PC-9 (cell line): ENCODE measurements at regions not wholly inside any gene's neighbourhood (a gene's known extent, or its start where the extent isn't known, plus 50 kb on each side); places are given as distances from the start of the nearest gene placed in this dataset.

Source experiments
- CTCF ChIP-seq: fragments of 200-600 bp; sonication (generic); conservative IDR thresholded peaks from 2 replicates; pipeline ENCODE4 v1.6.1; 2017; ENCODE audit warnings: mixed run types, antibody characterized with exemption, mild to moderate bottlenecking, moderate library complexity
- EZH2 ChIP-seq: fragments of 200-600 bp; sonication (generic); IDR thresholded peaks from 2 replicates; pipeline ENCODE4 v1.8.0; 2017; ENCODE audit warnings: antibody characterized with exemption, low read depth

- no peak for TF ChIP-seq EZH2
- TF ChIP-seq CTCF = no peak
Observed at GRCh38 chr2:239873656-239874635, 151.2 kb downstream of the NDUFA10 start.
